Keratinocyte (primary cell): ENCODE measurements at regions not wholly inside any gene's neighbourhood (a gene's known extent, or its start where the extent isn't known, plus 50 kb on each side); places are given as distances from the start of the nearest gene placed in this dataset.

ENCODE experiments used
- DNase-seq: peaks from one replicate; pipeline ENCODE4 v3.0.0-alpha.2; 2011; ENCODE audit warnings: low read depth, missing footprints, low spot score
- FAIRE-seq: peaks from 2 replicates; lab custom pipeline; 2011; peaks lifted over from hg19 to GRCh38; lab: Jason Lieb, UNC
- H2AFZ ChIP-seq: 2 replicates; pipeline ENCODE4 v1.6.0; 2012; ENCODE audit warnings: low read length, control low read depth, inconsistent platforms; ENCODE audit not compliant: control insufficient read depth
- H3K27ac ChIP-seq: 2 replicates; pipeline ENCODE4 v1.5.1; 2011; ENCODE audit warnings: low read length; ENCODE audit not compliant: control insufficient read depth, insufficient read depth
- H3K27me3 ChIP-seq: 3 replicates; pipeline ENCODE4 v1.6.0; 2011; ENCODE audit warnings: low read length; ENCODE audit not compliant: control insufficient read depth, insufficient read depth; ENCODE audit errors: extremely low read depth
- H3K36me3 ChIP-seq, 2 experiments: 2 replicates in 1 of 2; 3 replicates in 1 of 2; pipeline ENCODE4 v1.5.1; 2011; ENCODE audit warnings: low read length in 2 of 2, mild to moderate bottlenecking in 1 of 2; ENCODE audit not compliant: control insufficient read depth in 2 of 2, insufficient read depth in 2 of 2; ENCODE audit errors: extremely low read depth in 1 of 2
- H3K4me1 ChIP-seq: 3 replicates; pipeline ENCODE4 v1.5.1; 2011; ENCODE audit warnings: low read length; ENCODE audit not compliant: control insufficient read depth, insufficient read depth; ENCODE audit errors: extremely low read depth
- H3K4me2 ChIP-seq: 3 replicates; pipeline ENCODE4 v1.6.0; 2011; ENCODE audit warnings: low read depth, low read length; ENCODE audit not compliant: control insufficient read depth, insufficient read depth; ENCODE audit errors: extremely low read depth
- H3K4me3 ChIP-seq, 3 experiments: fragments of 200-600 bp in 1 of 3; sonication (generic) in 1 of 3; 2 replicates in 2 of 3; 3 replicates in 1 of 3; pipeline ENCODE4 v1.5.1; 2011 to 2016; ENCODE audit warnings: low read length in 3 of 3, mild to moderate bottlenecking in 3 of 3, control low read depth in 2 of 3, inconsistent platforms in 1 of 3, low read depth in 1 of 3, mixed read lengths in 1 of 3, mixed run types in 1 of 3, moderate library complexity in 1 of 3; ENCODE audit not compliant: control insufficient read depth in 2 of 3, insufficient read depth in 2 of 3; ENCODE audit errors: extremely low read depth in 1 of 3
- H3K79me2 ChIP-seq: 2 replicates; pipeline ENCODE4 v1.6.0; 2012; ENCODE audit warnings: low read length; ENCODE audit not compliant: control insufficient read depth, insufficient read depth
- H3K9ac ChIP-seq: 3 replicates; pipeline ENCODE4 v1.6.0; 2011; ENCODE audit warnings: low read length; ENCODE audit not compliant: control insufficient read depth, insufficient read depth; ENCODE audit errors: extremely low read depth
- H3K9me1 ChIP-seq: 3 replicates; pipeline ENCODE4 v1.6.0; 2011; ENCODE audit warnings: low read length; ENCODE audit not compliant: control insufficient read depth, insufficient read depth; ENCODE audit errors: extremely low read depth
- H3K9me3 ChIP-seq: 2 replicates; pipeline ENCODE4 v1.5.1; 2012; ENCODE audit warnings: low read depth, low read length; ENCODE audit not compliant: control insufficient read depth
- H4K20me1 ChIP-seq: 3 replicates; pipeline ENCODE4 v1.6.0; 2011; ENCODE audit warnings: low read length; ENCODE audit not compliant: control insufficient read depth, insufficient read depth; ENCODE audit errors: extremely low read depth
- CTCF ChIP-seq, 3 experiments: IDR thresholded peaks in 1 of 3; conservative IDR thresholded peaks in 1 of 3; optimal IDR thresholded peaks in 1 of 3; 2 replicates in 2 of 3; 3 replicates in 1 of 3; pipeline versions ENCODE3 to v1.5.1; 2011; ENCODE audit warnings: low read length in 3 of 3, mild to moderate bottlenecking in 3 of 3, moderate library complexity in 2 of 3, control low read depth in 1 of 3, inconsistent platforms in 1 of 3; ENCODE audit not compliant: insufficient read depth in 2 of 3; ENCODE audit errors: extremely low read depth in 1 of 3
- EZH2 ChIP-seq: IDR thresholded peaks from one replicate; pipeline ENCODE4 v1.6.1; 2012; ENCODE audit warnings: inconsistent platforms, mild to moderate bottlenecking, low read length, moderate library complexity
- dilution Hi-C: fragments of 300-500 bp; cut with MboI; formaldehyde crosslinking; loops from one replicate; pipeline ENCODE4 v1.7.0; 2020; ENCODE audit warnings: low sequenced_read_pairs; ENCODE audit not compliant: extremely low pct_ligation_motif_present

DNA sequence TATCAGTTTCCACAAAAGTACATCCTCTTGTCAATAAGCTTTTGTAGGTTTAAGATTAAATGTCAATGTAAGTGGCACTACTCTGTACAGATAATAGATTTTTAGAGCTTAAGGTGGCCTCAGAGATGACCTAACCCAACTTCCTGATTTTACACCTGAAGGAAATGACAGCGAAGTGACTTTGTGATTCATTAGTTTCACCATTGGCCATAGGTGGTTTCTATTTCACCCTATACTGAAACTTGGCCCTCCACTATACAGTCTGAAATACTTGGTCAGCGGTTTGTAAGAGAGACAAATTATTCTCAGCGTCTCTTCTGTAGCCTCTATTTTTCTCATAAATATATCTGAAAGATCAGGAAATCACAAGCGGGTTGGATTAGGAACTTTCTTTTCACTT is 330.4 kb upstream of the FAM98A start:
- no peaks in the 10 kb centered on the region for H3K4me1 ChIP-seq
- H3K4me2 ChIP-seq, result no peak overlapping the region
- no peak overlapping the region for H2AFZ ChIP-seq
- no peak overlapping the region for H3K9ac ChIP-seq
- no peaks in the 10 kb centered on the region for H3K9me1 ChIP-seq
- no peaks in the 10 kb centered on the region for H4K20me1 ChIP-seq
- H3K4me3 ChIP-seq, result no peak overlapping the region
- no peaks in the 10 kb centered on the region for H3K9me3 ChIP-seq
- no peaks in the 10 kb centered on the region for H3K27me3 ChIP-seq
- no peak overlapping the region for H3K27ac ChIP-seq
- H3K79me2 ChIP-seq, result no peaks in the 10 kb centered on the region
- FAIRE-seq (no peak), DNase-seq (no peak)
- H3K36me3 ChIP-seq, result no peaks in the 10 kb centered on the region
- dilution Hi-C loops, result no loop called here
- TF ChIP-seq CTCF (optimal IDR thresholded peaks at IDR 0.05 in 1 of 3, IDR thresholded peaks at IDR 0.05 in 1 of 3, conservative IDR thresholded peaks at IDR 0.05 in 1 of 3; ENCODE audit: extremely low read depth in 1 of 3, insufficient read depth in 2 of 3, low read length in 3 of 3), result no peak
- no peak for TF ChIP-seq EZH2

DNA sequence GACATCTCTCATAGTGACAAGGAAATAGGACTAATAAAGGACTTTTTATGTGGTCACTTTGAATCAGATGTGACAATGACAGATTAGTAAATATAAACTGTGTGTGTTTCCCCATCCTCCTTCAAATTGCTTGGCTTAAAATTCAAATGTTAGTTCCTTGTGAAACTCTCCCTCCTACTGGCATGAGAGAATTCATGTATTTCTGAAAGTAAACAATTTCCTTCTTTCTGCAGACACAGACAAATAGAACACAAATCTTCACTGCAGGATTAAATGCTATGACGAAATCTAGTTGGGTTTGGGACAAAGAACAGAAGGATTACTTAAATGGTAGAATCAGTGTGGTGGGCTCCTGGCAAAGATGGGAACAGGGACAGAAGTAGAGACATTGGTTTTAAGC is 328.7 kb upstream of the FAM98A start:
- no peak overlapping the region for H2AFZ ChIP-seq
- H4K20me1 ChIP-seq, result no peaks in the 10 kb centered on the region
- H3K27me3 ChIP-seq, result no peaks in the 10 kb centered on the region
- TF ChIP-seq CTCF (optimal IDR thresholded peaks at IDR 0.05 in 1 of 3, IDR thresholded peaks at IDR 0.05 in 1 of 3, conservative IDR thresholded peaks at IDR 0.05 in 1 of 3; ENCODE audit: extremely low read depth in 1 of 3, insufficient read depth in 2 of 3, low read length in 3 of 3) (no peak), EZH2 (no peak)
- DNase-seq (no peak), FAIRE-seq (no peak)
- no peak overlapping the region for H3K4me2 ChIP-seq
- H3K27ac ChIP-seq, result no peak overlapping the region
- H3K9me1 ChIP-seq, result no peaks in the 10 kb centered on the region
- no peaks in the 10 kb centered on the region for H3K36me3 ChIP-seq
- H3K9ac ChIP-seq, result no peak overlapping the region
- dilution Hi-C loops, result no loop called here
- H3K4me1 ChIP-seq, result no peaks in the 10 kb centered on the region
- H3K9me3 ChIP-seq, result no peaks in the 10 kb centered on the region
- no peak overlapping the region for H3K4me3 ChIP-seq
- H3K79me2 ChIP-seq, result no peaks in the 10 kb centered on the region
